Thymus (tissue), 11 donors: ENCODE measurements at regions not wholly inside any gene's neighbourhood (a gene's known extent, or its start where the extent isn't known, plus 50 kb on each side); places are given as distances from the start of the nearest gene placed in this dataset.
"Not testable (repeated sequence)": the region's sequence is repeated elsewhere in the genome, so short reads cannot be mapped to it uniquely, and the experiment has no call there.

Source experiments
- DNase-seq, 9 donors: peaks; one replicate each; pipeline ENCODE4 v3.0.0-alpha.2; 2013; ENCODE audit warnings: low spot score in 9 of 9, low read depth in 6 of 9, missing footprints in 1 of 9
- H3K27ac ChIP-seq, 2 donors: one replicate each; pipeline ENCODE4 v1.5.1; 2013; ENCODE audit warnings: control low read depth in 1 of 2, low read depth in 1 of 2, low read length in 1 of 2, mild to moderate bottlenecking in 1 of 2, moderate library complexity in 1 of 2
- H3K27me3 ChIP-seq, 2 donors: one replicate each; pipeline ENCODE4 v1.5.1; 2013; ENCODE audit warnings: low read length in 1 of 2; ENCODE audit not compliant: control insufficient read depth in 2 of 2, insufficient read depth in 1 of 2
- H3K36me3 ChIP-seq, 2 donors: one replicate each; pipeline ENCODE4 v1.5.1; 2013; ENCODE audit warnings: low read length in 1 of 2, mild to moderate bottlenecking in 1 of 2, moderate library complexity in 1 of 2; ENCODE audit not compliant: control insufficient read depth in 2 of 2, insufficient read depth in 2 of 2
- H3K4me1 ChIP-seq, 2 donors: one replicate each; pipeline ENCODE4 v1.5.1; 2013; ENCODE audit warnings: low read length in 2 of 2; ENCODE audit not compliant: control insufficient read depth in 2 of 2, insufficient read depth in 2 of 2
- H3K4me3 ChIP-seq, 2 donors: one replicate each; pipeline ENCODE4 v1.5.1; 2013; ENCODE audit warnings: low read length in 2 of 2, control low read depth in 1 of 2, mild to moderate bottlenecking in 1 of 2
- H3K9me3 ChIP-seq, 2 donors: one replicate each; pipeline ENCODE4 v1.5.1; 2013; ENCODE audit warnings: low read length in 1 of 2, mild to moderate bottlenecking in 1 of 2; ENCODE audit not compliant: control insufficient read depth in 2 of 2, insufficient read depth in 1 of 2
- WGBS: extraction: QIAGEN DNeasy Blood & Tissue Kit; methylation state at CpG from one replicate; pipeline ENCODE4 v1.1.7; 2013; 5-methylcytosine and 5-hydroxymethylcytosine counted together
- donor health status: healthy.

DNA sequence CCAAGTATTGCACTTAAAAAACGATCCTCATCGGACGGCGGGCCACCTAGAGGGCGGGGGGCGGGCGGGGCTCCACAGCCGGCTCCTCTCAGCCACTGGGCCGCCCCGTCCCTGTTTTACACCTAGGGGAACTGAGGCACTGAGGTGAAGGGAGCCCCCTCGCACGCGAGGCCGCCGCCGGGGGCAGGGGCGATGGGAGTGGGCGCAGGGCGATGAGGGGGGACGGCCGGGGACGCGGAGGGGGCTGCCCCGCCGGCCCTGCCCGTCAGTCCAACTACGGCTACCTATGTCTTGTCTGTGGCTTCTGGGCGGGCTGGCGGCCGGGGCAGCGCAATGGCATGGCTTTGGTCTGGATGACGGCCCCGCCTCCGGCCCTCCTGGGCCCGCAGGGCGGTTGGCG, 90.4 kb downstream of the GOLGA8K start:
- not testable (repeated sequence) for H3K27me3 ChIP-seq, H3K9me3 ChIP-seq, H3K36me3 ChIP-seq, H3K4me1 ChIP-seq, DNase-seq, H3K27ac ChIP-seq, H3K4me3 ChIP-seq
- 13% methylated on average over 27 of the region's 37 CpGs for WGBS

DNA sequence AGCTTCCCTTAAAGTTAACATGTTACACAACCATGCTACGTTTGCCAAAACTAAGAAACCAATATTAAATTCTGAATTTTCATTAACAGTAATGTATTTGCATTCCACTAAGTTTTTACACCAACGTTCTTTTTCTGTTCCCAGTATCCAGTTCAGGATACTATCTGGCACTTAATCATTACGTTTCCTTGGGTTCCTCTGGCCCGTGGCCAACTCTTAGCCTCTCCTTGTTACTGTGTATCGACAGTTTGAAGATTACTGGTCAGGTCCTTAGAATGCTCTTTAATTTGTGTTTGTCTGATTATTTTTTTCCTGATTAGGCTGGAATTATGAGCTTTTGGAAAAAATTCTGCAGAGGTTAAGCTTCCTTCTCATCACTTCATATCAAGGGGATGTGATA, 95.5 kb downstream of the GOLGA8K start:
- not testable (repeated sequence) for H3K27me3 ChIP-seq, H3K9me3 ChIP-seq, H3K4me3 ChIP-seq, H3K4me1 ChIP-seq, H3K27ac ChIP-seq, H3K36me3 ChIP-seq, DNase-seq
- 89% methylated on average over 5 of the region's 5 CpGs for WGBS

DNA sequence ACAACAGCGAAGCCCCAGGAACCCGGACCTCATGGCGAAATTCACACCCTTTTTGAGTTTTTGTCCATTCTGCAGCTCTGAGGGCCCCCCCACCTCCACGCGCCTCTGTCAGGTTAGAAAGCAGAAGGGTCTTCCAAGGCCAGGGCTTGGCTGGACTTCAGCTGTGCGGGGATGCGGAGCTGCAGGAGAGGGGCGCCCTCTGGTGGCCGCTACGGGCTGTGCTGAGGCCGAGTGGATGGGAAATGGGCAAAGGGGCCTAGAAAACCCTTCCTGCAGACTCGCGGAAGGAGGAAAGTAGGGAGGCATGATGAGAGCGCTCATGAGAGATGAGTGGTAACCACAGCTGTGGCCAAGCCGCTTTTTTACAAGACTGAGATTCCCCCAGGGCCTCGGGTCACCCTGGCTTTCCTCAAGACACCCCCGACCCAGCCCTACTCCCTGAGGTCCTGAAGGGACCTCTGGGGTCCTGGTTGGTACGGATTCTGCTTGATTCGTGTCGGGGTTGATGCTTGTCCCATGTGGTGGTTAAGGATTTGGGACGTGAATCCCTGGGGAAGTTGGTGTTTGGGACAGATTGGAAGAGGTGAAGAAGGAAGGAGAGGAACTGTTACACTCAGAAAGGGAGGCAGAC, 126.8 kb downstream of the GOLGA8K start:
- DNase-seq, H3K36me3 ChIP-seq, H3K27ac ChIP-seq, H3K27me3 ChIP-seq, H3K9me3 ChIP-seq, H3K4me1 ChIP-seq, H3K4me3 ChIP-seq: not testable (repeated sequence)
- 85% methylated on average over 4 of the region's 21 CpGs for WGBS

DNA sequence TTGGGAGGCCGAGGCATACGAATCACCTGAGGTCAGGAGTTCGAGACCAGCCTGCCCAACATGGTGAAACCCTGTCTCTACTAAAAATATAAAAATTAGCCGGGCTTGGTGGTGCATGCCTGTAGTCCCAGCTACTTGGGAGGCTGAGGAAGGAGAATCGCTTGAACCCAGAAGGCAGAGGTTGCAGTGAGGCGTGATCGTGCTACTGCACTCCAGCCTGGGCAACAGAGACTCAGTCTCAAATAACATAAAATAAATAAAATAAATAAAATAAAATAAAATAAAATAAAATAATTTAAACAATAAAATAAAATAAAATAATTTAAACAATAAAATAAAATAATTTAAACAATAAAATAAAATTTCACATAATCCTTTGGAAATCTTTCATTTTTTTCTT, 149.1 kb downstream of the GOLGA8K start:
- not testable (repeated sequence) for H3K4me1 ChIP-seq, H3K27ac ChIP-seq, H3K9me3 ChIP-seq, DNase-seq, H3K4me3 ChIP-seq, H3K27me3 ChIP-seq, H3K36me3 ChIP-seq
- WGBS = 98% methylated on average over 3 of the region's 7 CpGs

DNA sequence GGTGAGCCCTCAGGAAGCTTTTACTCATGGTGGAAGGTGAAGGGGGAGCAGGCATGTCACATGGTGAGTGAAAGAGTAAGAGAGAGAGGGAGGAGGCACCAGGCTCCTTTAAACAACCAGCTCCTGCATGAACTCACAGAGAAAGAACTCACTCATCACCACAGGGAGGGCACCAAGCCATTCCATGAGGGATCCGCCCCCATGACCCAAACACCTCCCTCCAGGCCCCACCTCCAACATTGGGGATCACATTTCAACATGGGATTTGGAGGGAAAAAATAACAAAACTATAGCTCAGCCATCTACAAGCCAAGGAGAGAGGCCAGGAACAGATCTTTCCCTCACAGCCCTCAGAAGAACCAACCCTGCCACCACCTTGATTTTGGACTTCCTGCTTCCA, 153.9 kb downstream of the GOLGA8K start:
- not testable (repeated sequence) for H3K27ac ChIP-seq, DNase-seq, H3K27me3 ChIP-seq, H3K4me1 ChIP-seq, H3K36me3 ChIP-seq, H3K9me3 ChIP-seq, H3K4me3 ChIP-seq
- WGBS = 84% methylated on average over 1 of the region's 1 CpG

DNA sequence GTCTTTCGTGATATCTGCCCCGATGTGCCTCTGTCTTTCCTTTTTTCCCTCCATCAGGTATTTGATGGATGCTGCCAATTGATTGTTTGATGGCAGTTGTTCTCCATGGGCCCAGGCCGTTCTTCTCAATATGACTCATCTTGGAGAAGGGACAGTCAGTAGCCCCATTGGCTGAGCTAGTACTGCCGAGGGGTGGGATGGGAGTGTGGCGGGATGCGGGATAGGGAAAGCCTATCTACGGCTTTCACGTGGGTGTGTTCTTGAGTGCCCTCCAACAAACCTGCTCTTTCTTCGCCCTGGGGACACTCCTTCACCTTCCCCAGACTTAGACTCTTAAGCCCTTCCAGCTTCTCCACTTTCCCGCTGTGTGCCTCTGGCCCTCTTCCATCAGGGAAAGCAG, 159.4 kb downstream of the GOLGA8K start:
- not testable (repeated sequence) for H3K4me1 ChIP-seq, H3K27ac ChIP-seq, H3K36me3 ChIP-seq, H3K4me3 ChIP-seq, H3K27me3 ChIP-seq, H3K9me3 ChIP-seq, DNase-seq
- no CpG with 5 or more reads among the region's 10 CpGs for WGBS

DNA sequence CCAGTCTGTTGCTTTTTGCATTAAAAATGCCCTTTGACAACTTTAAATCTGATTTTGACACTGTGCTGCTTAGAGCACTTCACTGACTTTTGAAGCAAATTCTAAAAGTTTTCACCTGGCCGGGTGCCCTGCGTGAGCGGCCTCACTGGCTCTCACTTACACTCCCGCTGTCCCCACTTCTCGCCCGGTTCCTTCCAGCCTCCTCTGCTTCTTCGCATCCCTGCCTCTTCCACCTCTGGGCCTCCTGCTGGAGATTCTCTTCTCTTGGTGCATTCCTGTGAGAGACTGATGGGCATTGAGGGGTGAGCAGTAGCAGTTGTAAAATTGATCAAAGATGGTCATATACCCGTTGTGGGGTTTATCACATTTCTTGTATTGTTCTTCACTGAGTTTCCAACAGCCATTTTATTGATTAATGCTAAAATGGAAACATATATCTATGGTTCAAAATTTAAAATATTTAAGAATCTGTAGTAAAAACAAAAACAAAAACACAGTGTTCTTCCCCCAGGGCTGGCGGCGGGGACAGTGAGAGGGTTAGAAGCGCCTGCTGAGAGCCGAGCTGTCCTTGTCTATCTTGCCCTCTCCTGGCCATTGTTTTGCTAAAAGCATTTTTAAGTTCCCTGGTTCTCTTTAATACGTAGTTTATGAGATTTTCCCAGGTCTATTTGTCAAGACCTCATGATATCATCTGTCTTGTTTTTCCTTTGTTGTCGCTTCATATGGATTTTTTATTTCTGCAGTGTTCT, 160.1 kb downstream of the GOLGA8K start:
- not testable (repeated sequence) for H3K36me3 ChIP-seq, H3K9me3 ChIP-seq, H3K27ac ChIP-seq, H3K27me3 ChIP-seq, H3K4me1 ChIP-seq, DNase-seq, H3K4me3 ChIP-seq
- 94% methylated on average over 8 of the region's 14 CpGs for WGBS

DNA sequence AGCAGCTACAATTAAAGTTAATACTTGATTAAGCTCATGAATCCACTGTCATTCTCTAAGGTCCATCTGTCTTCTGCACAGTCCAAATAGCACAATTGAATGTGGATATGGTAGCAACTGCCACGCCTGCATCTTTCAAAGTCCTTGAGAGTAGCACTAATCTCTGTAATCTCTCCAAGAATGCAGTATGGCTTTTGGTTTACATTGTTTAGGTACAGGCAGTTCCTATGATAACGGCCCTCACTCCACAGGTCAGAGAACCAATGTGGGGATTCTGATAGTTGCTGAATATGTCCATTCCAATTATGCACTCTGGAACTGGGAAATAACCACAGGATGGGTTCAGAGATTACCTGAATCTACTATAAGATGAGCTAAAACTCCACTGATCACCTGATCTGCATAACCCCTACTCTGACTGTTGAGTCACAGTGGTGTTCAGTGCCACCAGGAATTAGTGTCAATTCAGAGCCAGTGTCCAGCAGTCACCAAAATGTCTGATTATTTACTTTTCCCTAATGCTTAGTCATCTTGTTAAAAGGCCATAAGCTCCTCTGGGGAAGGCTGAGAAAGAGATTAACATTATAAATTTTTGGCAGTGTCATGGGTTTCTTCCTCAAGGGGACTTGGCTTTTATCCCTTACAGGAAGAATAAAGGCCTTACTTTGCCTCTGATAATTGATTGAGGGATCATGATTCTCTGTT, 175.5 kb downstream of the GOLGA8K start:
- H3K27ac ChIP-seq, H3K4me1 ChIP-seq, H3K9me3 ChIP-seq, DNase-seq, H3K36me3 ChIP-seq, H3K4me3 ChIP-seq, H3K27me3 ChIP-seq: not testable (repeated sequence)
- 94% methylated on average over 2 of the region's 2 CpGs for WGBS

DNA sequence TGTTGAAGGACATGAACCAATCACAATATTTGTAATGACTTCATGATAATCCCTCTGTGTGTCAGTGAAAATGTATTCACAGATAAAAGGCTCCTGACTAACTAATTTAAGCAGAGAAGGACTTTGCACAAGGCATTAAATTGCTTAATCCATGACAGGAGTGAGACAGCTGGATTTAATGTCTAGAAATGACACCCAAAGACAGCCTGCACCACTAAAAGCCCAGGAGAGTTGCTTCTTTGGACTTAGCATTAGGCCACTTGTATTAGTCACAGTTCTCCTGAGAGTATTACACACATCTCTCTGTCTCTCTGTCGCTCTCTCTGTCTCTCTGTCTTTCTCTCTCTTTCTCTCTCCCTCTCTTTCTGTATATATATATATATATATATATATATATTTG, 180.4 kb downstream of the GOLGA8K start:
- 100% methylated on average over 1 of the region's 1 CpG for WGBS
- no peaks in the 10 kb centered on the region for H3K9me3 ChIP-seq
- H3K4me3 ChIP-seq = no peak overlapping the region
- no peak overlapping the region for H3K27ac ChIP-seq
- no peaks in the 10 kb centered on the region for H3K4me1 ChIP-seq
- no peaks in the 10 kb centered on the region for H3K27me3 ChIP-seq
- DNase-seq = no peak
- no peaks in the 10 kb centered on the region for H3K36me3 ChIP-seq
